ENCODE measurements at regions not wholly inside any gene's neighbourhood (a gene's known extent, or its start where the extent isn't known, plus 50 kb on each side); places are given as distances from the start of the nearest gene placed in this dataset.
"Not testable (repeated sequence)": the region's sequence is repeated elsewhere in the genome, so short reads cannot be mapped to it uniquely, and the experiment has no call there.

GRCh38 chr11:97764605-97765004 lies 1256.1 kb upstream of the CNTN5 start:
- Histone ChIP-seq H3K4me3 (ENCODE audit: low read depth, low read length, poor library complexity, severe bottlenecking) (no peak overlapping the region), H3K36me3 (ENCODE audit: insufficient read depth, low read length, poor library complexity, severe bottlenecking) (no peaks in the 10 kb centered on the region), H3K27me3 (replicated peaks; ENCODE audit: insufficient read depth, low read depth, low read length, poor library complexity) (no peaks in the 10 kb centered on the region), H3K9me3 (ENCODE audit: low read depth, low read length, poor library complexity, severe bottlenecking) (no peaks in the 10 kb centered on the region), H3K27ac (ENCODE audit: low read depth, low read length, poor library complexity, severe bottlenecking) (no peak overlapping the region), H3K4me1 (ENCODE audit: insufficient read depth, low read length, poor library complexity, severe bottlenecking) (no peaks in the 10 kb centered on the region)
- no peak for DNase-seq (ENCODE audit: low spot score)
- intact Hi-C loops (cut with micrococcal nuclease; ENCODE audit: unreplicated experiment): no loop called here
- no peak for TF ChIP-seq EZH2 (IDR thresholded peaks at IDR 0.05; ENCODE audit: borderline replicate concordance, low read depth, low read length, poor library complexity, severe bottlenecking)
- TF ChIP-seq CTCF (conservative IDR thresholded peaks at IDR 0.05; ENCODE audit: low read depth, low read length): no peak
- POLR2A ChIA-PET (ENCODE audit: low non-redundant PET): no interaction called here
- CTCF ChIA-PET: no interaction called here
- BruUV-seq (replicated peaks): no TSS peak

- CTCF ChIA-PET: no interaction called here
Observed at GRCh38 chr11:97770570-97770969, 1250.2 kb upstream of the CNTN5 start.

GRCh38 chr11:97772705-97773104 lies 1248.0 kb upstream of the CNTN5 start:
- H3K27ac ChIP-seq (ENCODE audit: low read depth, low read length, poor library complexity, severe bottlenecking): no peak overlapping the region

More at GRCh38 chr11:97770570-97770969, 1250.2 kb upstream of the CNTN5 start:
- Histone ChIP-seq H3K4me3 (ENCODE audit: low read depth, low read length, poor library complexity, severe bottlenecking) (no peak overlapping the region), H3K4me1 (ENCODE audit: insufficient read depth, low read length, poor library complexity, severe bottlenecking) (no peaks in the 10 kb centered on the region), H3K36me3 (ENCODE audit: insufficient read depth, low read length, poor library complexity, severe bottlenecking) (no peaks in the 10 kb centered on the region), H3K27ac (ENCODE audit: low read depth, low read length, poor library complexity, severe bottlenecking) (no peak overlapping the region), H3K9me3 (ENCODE audit: low read depth, low read length, poor library complexity, severe bottlenecking) (peaks cover 4% of the 10 kb centered on the region), H3K27me3 (replicated peaks; ENCODE audit: insufficient read depth, low read depth, low read length, poor library complexity) (no peaks in the 10 kb centered on the region)
- DNase-seq (ENCODE audit: low spot score): no peak
- BruUV-seq (replicated peaks): no TSS peak
- POLR2A ChIA-PET (ENCODE audit: low non-redundant PET): no interaction called here
- intact Hi-C loops (cut with micrococcal nuclease; ENCODE audit: unreplicated experiment): no loop called here
- no peak for TF ChIP-seq CTCF (conservative IDR thresholded peaks at IDR 0.05; ENCODE audit: low read depth, low read length)
- no peak for TF ChIP-seq EZH2 (IDR thresholded peaks at IDR 0.05; ENCODE audit: borderline replicate concordance, low read depth, low read length, poor library complexity, severe bottlenecking)

GRCh38 chr11:97784388-97784787 lies 1236.4 kb upstream of the CNTN5 start:
- H3K36me3 ChIP-seq (ENCODE audit: insufficient read depth, low read length, poor library complexity, severe bottlenecking); H3K4me3 ChIP-seq (ENCODE audit: low read depth, low read length, poor library complexity, severe bottlenecking); DNase-seq (ENCODE audit: low spot score); H3K4me1 ChIP-seq (ENCODE audit: insufficient read depth, low read length, poor library complexity, severe bottlenecking); H3K27ac ChIP-seq (ENCODE audit: low read depth, low read length, poor library complexity, severe bottlenecking); CTCF ChIA-PET; BruUV-seq (replicated peaks); H3K27me3 ChIP-seq (replicated peaks; ENCODE audit: insufficient read depth, low read depth, low read length, poor library complexity); POLR2A ChIA-PET (ENCODE audit: low non-redundant PET); intact Hi-C loops (cut with micrococcal nuclease; ENCODE audit: unreplicated experiment): not testable (repeated sequence)
- H3K9me3 ChIP-seq (ENCODE audit: low read depth, low read length, poor library complexity, severe bottlenecking): peaks cover 12% of the 10 kb centered on the region

More at GRCh38 chr11:97772705-97773104, 1248.0 kb upstream of the CNTN5 start:
- no peak for DNase-seq (ENCODE audit: low spot score)
- CTCF ChIA-PET: no interaction called here
- peaks cover 4% of the 10 kb centered on the region for H3K9me3 ChIP-seq (ENCODE audit: low read depth, low read length, poor library complexity, severe bottlenecking)
- POLR2A ChIA-PET (ENCODE audit: low non-redundant PET): no interaction called here
- H3K4me1 ChIP-seq (ENCODE audit: insufficient read depth, low read length, poor library complexity, severe bottlenecking): no peaks in the 10 kb centered on the region
- no peaks in the 10 kb centered on the region for H3K27me3 ChIP-seq (replicated peaks; ENCODE audit: insufficient read depth, low read depth, low read length, poor library complexity)
- BruUV-seq (replicated peaks): no TSS peak
- H3K36me3 ChIP-seq (ENCODE audit: insufficient read depth, low read length, poor library complexity, severe bottlenecking): no peaks in the 10 kb centered on the region
- no peak overlapping the region for H3K4me3 ChIP-seq (ENCODE audit: low read depth, low read length, poor library complexity, severe bottlenecking)
- intact Hi-C loops (cut with micrococcal nuclease; ENCODE audit: unreplicated experiment): no loop called here
- TF ChIP-seq EZH2 (IDR thresholded peaks at IDR 0.05; ENCODE audit: borderline replicate concordance, low read depth, low read length, poor library complexity, severe bottlenecking) (no peak), CTCF (conservative IDR thresholded peaks at IDR 0.05; ENCODE audit: low read depth, low read length) (no peak)

All from A673 (cell line).